ENCODE measurements at regions not wholly inside any gene's neighbourhood (a gene's known extent, or its start where the extent isn't known, plus 50 kb on each side); places are given as distances from the start of the nearest gene placed in this dataset.

GRCh38 chr7:131250331-131250730, 77.3 kb upstream of the MKLN1 start:
- no peaks in the 10 kb centered on the region for H3K36me3 ChIP-seq
- no peaks in the 10 kb centered on the region for H3K27me3 ChIP-seq
- intact Hi-C loops (cut with DNase I; ENCODE audit: low total_unique reads), result no loop called here
- peaks cover 0 to 19% of the 10 kb centered on the region in 2 donors for H3K9me3 ChIP-seq
- TF ChIP-seq, protein P1, sequence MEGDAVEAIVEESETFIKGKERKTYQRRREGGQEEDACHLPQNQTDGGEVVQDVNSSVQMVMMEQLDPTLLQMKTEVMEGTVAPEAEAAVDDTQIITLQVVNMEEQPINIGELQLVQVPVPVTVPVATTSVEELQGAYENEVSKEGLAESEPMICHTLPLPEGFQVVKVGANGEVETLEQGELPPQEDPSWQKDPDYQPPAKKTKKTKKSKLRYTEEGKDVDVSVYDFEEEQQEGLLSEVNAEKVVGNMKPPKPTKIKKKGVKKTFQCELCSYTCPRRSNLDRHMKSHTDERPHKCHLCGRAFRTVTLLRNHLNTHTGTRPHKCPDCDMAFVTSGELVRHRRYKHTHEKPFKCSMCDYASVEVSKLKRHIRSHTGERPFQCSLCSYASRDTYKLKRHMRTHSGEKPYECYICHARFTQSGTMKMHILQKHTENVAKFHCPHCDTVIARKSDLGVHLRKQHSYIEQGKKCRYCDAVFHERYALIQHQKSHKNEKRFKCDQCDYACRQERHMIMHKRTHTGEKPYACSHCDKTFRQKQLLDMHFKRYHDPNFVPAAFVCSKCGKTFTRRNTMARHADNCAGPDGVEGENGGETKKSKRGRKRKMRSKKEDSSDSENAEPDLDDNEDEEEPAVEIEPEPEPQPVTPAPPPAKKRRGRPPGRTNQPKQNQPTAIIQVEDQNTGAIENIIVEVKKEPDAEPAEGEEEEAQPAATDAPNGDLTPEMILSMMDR (IDR thresholded peaks at IDR 0.05), result no peak
- no peak for TF ChIP-seq POLR2A (IDR thresholded peaks at IDR 0.05)
- DNase-seq, result no peak
- H3K27ac ChIP-seq, result no peak overlapping the region
- no peak overlapping the region for H3K4me3 ChIP-seq
- H3K4me1 ChIP-seq, result no peaks in the 10 kb centered on the region

DNA sequence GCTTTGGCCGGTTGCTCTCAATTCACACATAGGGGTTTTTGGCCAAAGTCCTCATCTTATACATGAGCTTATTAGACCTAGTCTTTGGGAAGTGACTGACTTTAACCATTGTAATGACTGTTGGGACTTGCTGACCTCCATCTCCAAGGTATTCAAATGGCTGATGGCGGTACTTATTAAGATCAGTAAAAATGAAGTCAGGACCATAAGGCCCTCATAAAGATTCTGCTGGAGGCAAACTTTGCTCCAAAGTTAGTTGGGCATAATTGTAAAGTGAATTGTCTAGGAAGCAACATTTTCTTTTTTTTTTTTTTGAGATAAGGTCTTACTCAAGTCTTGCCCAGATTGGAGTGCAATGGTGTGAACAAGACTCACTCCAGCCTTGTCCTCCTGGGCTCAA, 76.3 kb upstream of the MKLN1 start:
- TF ChIP-seq, protein P1 (IDR thresholded peaks at IDR 0.05), result no peak
- no peak for TF ChIP-seq POLR2A (IDR thresholded peaks at IDR 0.05)
- intact Hi-C loops (cut with DNase I; ENCODE audit: low total_unique reads), result no loop called here
- Histone ChIP-seq H3K4me1 (no peaks in the 10 kb centered on the region), H3K4me3 (no peak overlapping the region), H3K9me3 (peaks cover 0 to 22% of the 10 kb centered on the region in 2 donors), H3K36me3 (no peaks in the 10 kb centered on the region), H3K27ac (no peak overlapping the region), H3K27me3 (no peaks in the 10 kb centered on the region)
- no peak for DNase-seq

- Histone ChIP-seq H3K27ac (no peak overlapping the region), H3K4me1 (no peaks in the 10 kb centered on the region), H3K9me3 (peaks cover 0 to 22% of the 10 kb centered on the region in 2 donors), H3K27me3 (no peaks in the 10 kb centered on the region), H3K4me3 (no peak overlapping the region), H3K36me3 (no peaks in the 10 kb centered on the region)
- DNase-seq, result no peak
- TF ChIP-seq POLR2A (IDR thresholded peaks at IDR 0.05), result no peak
- TF ChIP-seq, protein P1 (IDR thresholded peaks at IDR 0.05), result no peak
- intact Hi-C loops (cut with DNase I; ENCODE audit: low total_unique reads), result no loop called here
These were observed 74.7 kb upstream of the MKLN1 start for GRCh38 chr7:131252976-131253375.

GRCh38 chr7:131254211-131254610, 73.5 kb upstream of the MKLN1 start:
- no peak overlapping the region for H3K27ac ChIP-seq
- H3K27me3 ChIP-seq, result no peaks in the 10 kb centered on the region
- no peak overlapping the region for H3K4me3 ChIP-seq
- H3K4me1 ChIP-seq, result no peaks in the 10 kb centered on the region
- intact Hi-C loops (cut with DNase I; ENCODE audit: low total_unique reads), result no loop called here
- DNase-seq, result no peak
- no peaks in the 10 kb centered on the region for H3K36me3 ChIP-seq
- H3K9me3 ChIP-seq, result peaks cover 0 to 22% of the 10 kb centered on the region in 2 donors
- TF ChIP-seq POLR2A (IDR thresholded peaks at IDR 0.05), result no peak
- TF ChIP-seq, protein P1 (IDR thresholded peaks at IDR 0.05), result no peak

DNA sequence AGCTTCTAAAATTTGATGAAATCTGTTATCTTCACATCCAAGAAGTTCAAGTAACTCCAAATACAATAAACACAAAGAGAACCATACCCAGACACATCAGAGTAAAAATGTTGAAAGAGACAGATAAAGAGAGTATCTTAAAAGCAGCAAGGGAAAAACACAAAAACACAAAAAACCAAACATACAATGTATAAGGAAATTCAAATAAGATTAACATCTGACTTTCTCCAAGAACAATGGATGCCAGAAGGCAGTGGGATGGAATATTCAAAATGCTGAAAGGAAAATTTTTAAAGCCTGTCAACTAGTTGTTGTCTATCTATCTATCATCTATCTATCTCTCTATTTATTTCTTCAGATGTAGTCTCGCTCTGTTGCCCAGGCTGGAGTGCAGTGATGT, 72.4 kb upstream of the MKLN1 start:
- Histone ChIP-seq H3K27ac (no peak overlapping the region), H3K4me1 (no peaks in the 10 kb centered on the region), H3K36me3 (no peaks in the 10 kb centered on the region), H3K27me3 (no peaks in the 10 kb centered on the region), H3K4me3 (no peak overlapping the region), H3K9me3 (peaks cover 0 to 22% of the 10 kb centered on the region in 2 donors)
- intact Hi-C loops (cut with DNase I; ENCODE audit: low total_unique reads), result no loop called here
- DNase-seq, result no peak
- TF ChIP-seq POLR2A (IDR thresholded peaks at IDR 0.05), result no peak
- TF ChIP-seq, protein P1 (IDR thresholded peaks at IDR 0.05), result no peak
